ENCODE measurements at regions not wholly inside any gene's neighbourhood (a gene's known extent, or its start where the extent isn't known, plus 50 kb on each side); places are given as distances from the start of the nearest gene placed in this dataset.

DNA sequence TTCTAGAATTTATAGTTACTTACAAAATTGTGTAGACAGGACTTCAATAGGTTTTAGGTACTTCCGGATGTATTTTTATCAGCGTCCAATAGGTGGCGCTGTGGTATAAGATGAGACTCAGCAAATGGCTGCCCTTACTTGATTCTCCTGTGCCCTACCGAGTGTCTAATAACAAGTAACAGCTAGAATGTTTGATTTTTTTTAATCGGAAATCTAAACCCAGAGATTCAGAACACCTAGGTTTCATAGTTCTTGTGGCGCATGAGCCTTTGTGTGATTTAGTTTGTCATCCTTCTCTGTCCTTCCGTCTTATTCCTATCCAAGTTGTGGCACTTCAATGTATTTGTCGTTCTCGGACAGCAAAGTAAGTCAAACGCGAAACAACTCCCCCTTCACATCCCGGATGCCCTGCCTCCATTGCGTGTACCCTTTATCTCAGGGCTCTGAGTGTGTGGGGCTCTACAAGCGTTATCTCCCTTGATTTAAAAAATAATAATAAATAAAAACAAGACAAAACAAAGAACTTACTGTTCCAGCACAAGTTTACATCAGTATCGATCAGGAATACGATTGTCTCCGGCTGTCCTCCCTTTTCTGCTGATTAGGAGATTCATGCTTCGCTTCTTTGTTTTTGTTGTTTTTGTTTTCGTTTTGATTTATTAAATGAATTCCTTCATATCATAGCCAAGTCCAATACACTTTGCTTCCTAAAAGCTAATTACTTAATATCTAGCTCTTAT is 50.7 kb upstream of the SLC30A5 start:
- H3K27ac ChIP-seq: peak overlapping the region; percentile 15
- TF ChIP-seq, protein P1, sequence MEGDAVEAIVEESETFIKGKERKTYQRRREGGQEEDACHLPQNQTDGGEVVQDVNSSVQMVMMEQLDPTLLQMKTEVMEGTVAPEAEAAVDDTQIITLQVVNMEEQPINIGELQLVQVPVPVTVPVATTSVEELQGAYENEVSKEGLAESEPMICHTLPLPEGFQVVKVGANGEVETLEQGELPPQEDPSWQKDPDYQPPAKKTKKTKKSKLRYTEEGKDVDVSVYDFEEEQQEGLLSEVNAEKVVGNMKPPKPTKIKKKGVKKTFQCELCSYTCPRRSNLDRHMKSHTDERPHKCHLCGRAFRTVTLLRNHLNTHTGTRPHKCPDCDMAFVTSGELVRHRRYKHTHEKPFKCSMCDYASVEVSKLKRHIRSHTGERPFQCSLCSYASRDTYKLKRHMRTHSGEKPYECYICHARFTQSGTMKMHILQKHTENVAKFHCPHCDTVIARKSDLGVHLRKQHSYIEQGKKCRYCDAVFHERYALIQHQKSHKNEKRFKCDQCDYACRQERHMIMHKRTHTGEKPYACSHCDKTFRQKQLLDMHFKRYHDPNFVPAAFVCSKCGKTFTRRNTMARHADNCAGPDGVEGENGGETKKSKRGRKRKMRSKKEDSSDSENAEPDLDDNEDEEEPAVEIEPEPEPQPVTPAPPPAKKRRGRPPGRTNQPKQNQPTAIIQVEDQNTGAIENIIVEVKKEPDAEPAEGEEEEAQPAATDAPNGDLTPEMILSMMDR (IDR thresholded peaks at IDR 0.05; ENCODE audit: low read depth, low read length, missing control alignments): peak; percentile 69
- H3K27me3 ChIP-seq (replicated peaks): no peaks in the 10 kb centered on the region
- in situ Hi-C loops (cut with HindIII; ENCODE audit: low pct_ligation_motif_present, low sequenced_read_pairs): no loop called here
- peak; percentile 87 for DNase-seq
- H3K4me3 ChIP-seq (ENCODE audit: low read depth, low read length): peak overlapping the region; percentile 54
- H3K36me3 ChIP-seq (replicated peaks): no peaks in the 10 kb centered on the region

DNA sequence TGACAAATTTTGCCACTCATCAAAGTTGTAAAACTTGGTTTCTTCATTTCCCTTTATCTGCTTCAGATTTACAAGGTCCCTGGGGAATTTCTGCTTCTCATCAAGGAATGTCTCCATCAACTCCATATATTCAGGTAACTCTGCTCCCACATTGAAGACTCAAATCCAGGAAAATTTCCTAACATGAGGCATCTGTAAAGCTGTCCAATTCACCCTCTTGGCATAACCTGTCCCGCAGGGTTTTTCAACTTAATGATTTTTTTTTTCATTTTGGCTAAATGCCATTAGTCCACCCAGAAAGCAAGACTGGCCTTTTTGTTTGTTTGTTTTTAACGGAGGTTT is 50.2 kb upstream of the SLC30A5 start:
- Histone ChIP-seq H3K36me3 (replicated peaks) (no peaks in the 10 kb centered on the region), H3K27ac (no peak overlapping the region), H3K27me3 (replicated peaks) (no peaks in the 10 kb centered on the region), H3K4me3 (ENCODE audit: low read depth, low read length) (peak overlapping the region; percentile 54)
- no peak for DNase-seq
- in situ Hi-C loops (cut with HindIII; ENCODE audit: low pct_ligation_motif_present, low sequenced_read_pairs): no loop called here
- TF ChIP-seq, protein P1 (IDR thresholded peaks at IDR 0.05; ENCODE audit: low read depth, low read length, missing control alignments): no peak
